ENCODE measurements at regions not wholly inside any gene's neighbourhood (a gene's known extent, or its start where the extent isn't known, plus 50 kb on each side); places are given as distances from the start of the nearest gene placed in this dataset.

DNA sequence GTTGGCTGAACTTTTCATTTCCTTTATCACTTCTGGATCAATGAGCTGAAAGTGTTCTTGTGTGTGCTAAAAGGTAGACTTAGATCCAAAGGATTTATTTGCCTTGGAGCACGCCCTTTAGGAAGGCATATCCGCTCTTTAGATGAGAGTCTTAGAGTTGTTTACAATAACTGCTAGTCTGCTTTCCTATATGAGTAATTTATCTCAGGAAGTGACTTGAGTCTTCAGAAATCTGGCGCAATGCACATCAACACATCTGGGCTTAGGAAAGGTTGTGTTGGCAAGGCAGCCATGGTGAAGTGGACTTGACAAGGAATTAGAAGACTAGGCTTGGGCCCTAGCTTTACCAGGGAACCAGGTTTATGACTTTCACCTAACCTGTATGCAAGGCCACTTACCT is 204.1 kb upstream of the PTGFR start:
- TF ChIP-seq EGR1 (IDR thresholded peaks at IDR 0.05) (no peak), RAD21 (IDR thresholded peaks at IDR 0.05; ENCODE audit: low read depth) (no peak), TAF1 (IDR thresholded peaks at IDR 0.05; ENCODE audit: low read depth) (no peak), TCF12 (IDR thresholded peaks at IDR 0.05; ENCODE audit: low read depth) (no peak), EP300 (IDR thresholded peaks at IDR 0.05; ENCODE audit: borderline replicate concordance) (no peak), YY1 (IDR thresholded peaks at IDR 0.05; ENCODE audit: low read depth) (no peak), REST (IDR thresholded peaks at IDR 0.05; ENCODE audit: low read depth) (no peak), NFIC (IDR thresholded peaks at IDR 0.05) (no peak), CREB1 (IDR thresholded peaks at IDR 0.05; ENCODE audit: low read depth) (no peak), CEBPB (IDR thresholded peaks at IDR 0.05) (no peak), FOXM1 (IDR thresholded peaks at IDR 0.05; ENCODE audit: borderline replicate concordance, low read depth) (no peak), USF1 (IDR thresholded peaks at IDR 0.05) (no peak), ZBTB7A (IDR thresholded peaks at IDR 0.05; ENCODE audit: low read depth) (no peak), TEAD4 (IDR thresholded peaks at IDR 0.05) (no peak)
- TF ChIP-seq, protein P1, sequence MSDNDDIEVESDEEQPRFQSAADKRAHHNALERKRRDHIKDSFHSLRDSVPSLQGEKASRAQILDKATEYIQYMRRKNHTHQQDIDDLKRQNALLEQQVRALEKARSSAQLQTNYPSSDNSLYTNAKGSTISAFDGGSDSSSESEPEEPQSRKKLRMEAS (IDR thresholded peaks at IDR 0.05), result no peak

- TF ChIP-seq EGR1 (IDR thresholded peaks at IDR 0.05), result no peak
- TF ChIP-seq TCF12 (IDR thresholded peaks at IDR 0.05; ENCODE audit: low read depth), result no peak
- TF ChIP-seq RAD21 (IDR thresholded peaks at IDR 0.05; ENCODE audit: low read depth), result no peak
- TF ChIP-seq TAF1 (IDR thresholded peaks at IDR 0.05; ENCODE audit: low read depth), result no peak
- no peak for TF ChIP-seq FOXM1 (IDR thresholded peaks at IDR 0.05; ENCODE audit: borderline replicate concordance, low read depth)
- TF ChIP-seq CEBPB (IDR thresholded peaks at IDR 0.05), result no peak
- no peak for TF ChIP-seq TEAD4 (IDR thresholded peaks at IDR 0.05)
- no peak for TF ChIP-seq NFIC (IDR thresholded peaks at IDR 0.05)
- no peak for TF ChIP-seq USF1 (IDR thresholded peaks at IDR 0.05)
- no peak for TF ChIP-seq REST (IDR thresholded peaks at IDR 0.05; ENCODE audit: low read depth)
- no peak for TF ChIP-seq YY1 (IDR thresholded peaks at IDR 0.05; ENCODE audit: low read depth)
- TF ChIP-seq EP300 (IDR thresholded peaks at IDR 0.05; ENCODE audit: borderline replicate concordance), result no peak
- TF ChIP-seq, protein P1 (IDR thresholded peaks at IDR 0.05), result no peak
- no peak for TF ChIP-seq ZBTB7A (IDR thresholded peaks at IDR 0.05; ENCODE audit: low read depth)
- no peak for TF ChIP-seq CREB1 (IDR thresholded peaks at IDR 0.05; ENCODE audit: low read depth)
Observed at GRCh38 chr1:78289603-78290002, 201.2 kb upstream of the PTGFR start.

DNA sequence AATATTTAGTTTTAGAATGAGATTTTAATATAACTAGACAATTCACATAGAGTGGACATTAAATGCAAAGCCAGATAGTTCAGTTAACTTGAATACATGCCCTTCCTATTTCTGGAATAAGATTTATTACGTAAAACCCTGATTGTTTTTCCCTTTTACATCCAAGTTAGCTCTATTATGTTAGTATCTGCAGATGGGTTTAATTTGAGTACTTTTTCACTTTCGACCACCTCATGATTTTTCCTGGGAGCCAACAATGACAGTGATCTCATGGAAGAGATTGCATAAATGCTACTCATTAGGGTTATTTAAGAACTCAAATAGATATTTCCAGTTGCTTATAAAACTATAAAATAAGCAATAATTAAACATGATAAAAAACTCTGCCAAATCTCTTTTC is 199.4 kb upstream of the PTGFR start:
- TF ChIP-seq CEBPB (IDR thresholded peaks at IDR 0.05) (no peak), REST (IDR thresholded peaks at IDR 0.05; ENCODE audit: low read depth) (no peak), EGR1 (IDR thresholded peaks at IDR 0.05) (no peak), EP300 (IDR thresholded peaks at IDR 0.05; ENCODE audit: borderline replicate concordance) (no peak), FOXM1 (IDR thresholded peaks at IDR 0.05; ENCODE audit: borderline replicate concordance, low read depth) (no peak), YY1 (IDR thresholded peaks at IDR 0.05; ENCODE audit: low read depth) (no peak), TEAD4 (IDR thresholded peaks at IDR 0.05) (no peak), NFIC (IDR thresholded peaks at IDR 0.05) (no peak), RAD21 (IDR thresholded peaks at IDR 0.05; ENCODE audit: low read depth) (no peak), ZBTB7A (IDR thresholded peaks at IDR 0.05; ENCODE audit: low read depth) (no peak), TCF12 (IDR thresholded peaks at IDR 0.05; ENCODE audit: low read depth) (no peak), TAF1 (IDR thresholded peaks at IDR 0.05; ENCODE audit: low read depth) (no peak), USF1 (IDR thresholded peaks at IDR 0.05) (no peak), CREB1 (IDR thresholded peaks at IDR 0.05; ENCODE audit: low read depth) (no peak)
- TF ChIP-seq, protein P1 (IDR thresholded peaks at IDR 0.05), result no peak
